Colonic mucosa (tissue), 4 donors: ENCODE measurements at regions not wholly inside any gene's neighbourhood (a gene's known extent, or its start where the extent isn't known, plus 50 kb on each side); places are given as distances from the start of the nearest gene placed in this dataset.

Experiments
- DNase-seq: peaks from one replicate; pipeline ENCODE4 v3.0.0-alpha.2; 2020
- H3K27ac ChIP-seq: fragments of 200-600 bp; one replicate; pipeline ENCODE4 v1.8.0; 2021
- H3K27me3 ChIP-seq: fragments of 200-600 bp; one replicate; pipeline ENCODE4 v1.8.0; 2021
- H3K36me3 ChIP-seq: fragments of 200-600 bp; one replicate; pipeline ENCODE4 v1.8.0; 2021
- H3K4me1 ChIP-seq: fragments of 200-600 bp; one replicate; pipeline ENCODE4 v1.8.0; 2021; ENCODE audit warnings: mild to moderate bottlenecking
- H3K4me3 ChIP-seq: fragments of 200-600 bp; one replicate; pipeline ENCODE4 v1.8.0; 2021
- H3K9ac ChIP-seq, 2 donors: one replicate each; pipeline ENCODE4 v1.7.0; 2013; ENCODE audit warnings: control low read depth in 2 of 2, low read depth in 2 of 2, low read length in 2 of 2
- H3K9me3 ChIP-seq: fragments of 200-600 bp; one replicate; pipeline ENCODE4 v1.8.0; 2021
- intact Hi-C: fragments of 100-400 bp; cut with DNase I; formaldehyde crosslinking; loops from one replicate; pipeline ENCODE4 v1.14.1; 2022
- TF ChIP-seq, protein P1 (sequence below): fragments of 200-600 bp; IDR thresholded peaks from one replicate; pipeline ENCODE4 v1.8.0; 2022; ENCODE audit warnings: antibody characterized with exemption, mild to moderate bottlenecking
- donor health status: healthy.
- donor health status: DM: no; HTN: no; CAD: no.
- donor health status: DM: no; HTN: no; CAD: no.

- Histone ChIP-seq H3K9ac (no peak overlapping the region), H3K4me3 (no peak overlapping the region), H3K27me3 (no peaks in the 10 kb centered on the region), H3K27ac (no peak overlapping the region), H3K4me1 (no peaks in the 10 kb centered on the region), H3K36me3 (no peaks in the 10 kb centered on the region), H3K9me3 (no peaks in the 10 kb centered on the region)
- intact Hi-C loops: no loop called here
- no peak for DNase-seq
- TF ChIP-seq, protein P1, sequence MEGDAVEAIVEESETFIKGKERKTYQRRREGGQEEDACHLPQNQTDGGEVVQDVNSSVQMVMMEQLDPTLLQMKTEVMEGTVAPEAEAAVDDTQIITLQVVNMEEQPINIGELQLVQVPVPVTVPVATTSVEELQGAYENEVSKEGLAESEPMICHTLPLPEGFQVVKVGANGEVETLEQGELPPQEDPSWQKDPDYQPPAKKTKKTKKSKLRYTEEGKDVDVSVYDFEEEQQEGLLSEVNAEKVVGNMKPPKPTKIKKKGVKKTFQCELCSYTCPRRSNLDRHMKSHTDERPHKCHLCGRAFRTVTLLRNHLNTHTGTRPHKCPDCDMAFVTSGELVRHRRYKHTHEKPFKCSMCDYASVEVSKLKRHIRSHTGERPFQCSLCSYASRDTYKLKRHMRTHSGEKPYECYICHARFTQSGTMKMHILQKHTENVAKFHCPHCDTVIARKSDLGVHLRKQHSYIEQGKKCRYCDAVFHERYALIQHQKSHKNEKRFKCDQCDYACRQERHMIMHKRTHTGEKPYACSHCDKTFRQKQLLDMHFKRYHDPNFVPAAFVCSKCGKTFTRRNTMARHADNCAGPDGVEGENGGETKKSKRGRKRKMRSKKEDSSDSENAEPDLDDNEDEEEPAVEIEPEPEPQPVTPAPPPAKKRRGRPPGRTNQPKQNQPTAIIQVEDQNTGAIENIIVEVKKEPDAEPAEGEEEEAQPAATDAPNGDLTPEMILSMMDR: no peak
Measured at GRCh38 chr2:204138206-204138605, 201.6 kb downstream of the ICOS start.

GRCh38 chr2:204140246-204140645 is 203.7 kb downstream of the ICOS start:
- Histone ChIP-seq H3K27me3 (no peaks in the 10 kb centered on the region), H3K4me1 (no peaks in the 10 kb centered on the region), H3K9ac (no peak overlapping the region), H3K4me3 (no peak overlapping the region), H3K9me3 (no peaks in the 10 kb centered on the region), H3K27ac (no peak overlapping the region), H3K36me3 (no peaks in the 10 kb centered on the region)
- no peak for DNase-seq
- TF ChIP-seq, protein P1: no peak
- intact Hi-C loops: no loop called here

- TF ChIP-seq, protein P1: no peak
Measured at GRCh38 chr2:204143216-204144014, 206.9 kb downstream of the ICOS start.

DNA sequence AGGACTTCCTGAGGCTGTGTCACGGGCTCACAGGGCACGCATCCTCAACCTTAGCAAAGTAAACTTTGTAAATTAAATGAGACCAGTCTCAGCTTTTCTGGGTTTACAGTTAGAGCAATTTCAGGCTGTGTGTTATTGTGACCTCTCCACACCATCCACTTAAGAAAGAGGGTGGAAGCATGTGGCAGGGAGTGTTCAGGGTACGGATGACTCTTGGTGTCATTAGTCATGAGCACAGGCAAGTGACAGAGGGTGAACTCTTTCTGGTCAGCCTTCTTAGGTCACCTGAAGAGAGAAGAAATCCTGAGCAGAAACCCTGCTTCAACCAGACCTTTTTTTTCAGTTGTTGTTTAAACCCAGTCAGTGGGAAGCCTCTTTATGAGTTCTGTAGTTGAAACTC is 207.9 kb downstream of the ICOS start:
- Histone ChIP-seq H3K27me3 (no peaks in the 10 kb centered on the region), H3K36me3 (no peaks in the 10 kb centered on the region), H3K9me3 (no peaks in the 10 kb centered on the region), H3K4me3 (no peak overlapping the region), H3K9ac (no peak overlapping the region), H3K27ac (no peak overlapping the region), H3K4me1 (no peaks in the 10 kb centered on the region)
- DNase-seq: no peak
- TF ChIP-seq, protein P1: no peak
- intact Hi-C loops: loop anchor here (2.0 kb wide), 1 partner anchor 36 kb away; no protein-coding TSS in a partner anchor

More at GRCh38 chr2:204143216-204144014, 206.9 kb downstream of the ICOS start:
- Histone ChIP-seq H3K9me3 (no peaks in the 10 kb centered on the region), H3K4me1 (no peaks in the 10 kb centered on the region), H3K27ac (no peak overlapping the region), H3K36me3 (no peaks in the 10 kb centered on the region), H3K27me3 (no peaks in the 10 kb centered on the region), H3K4me3 (no peak overlapping the region), H3K9ac (no peak overlapping the region)
- intact Hi-C loops: loop anchor here (2.0 kb wide), 1 partner anchor 37 kb away; no protein-coding TSS in a partner anchor
- no peak for DNase-seq

DNA sequence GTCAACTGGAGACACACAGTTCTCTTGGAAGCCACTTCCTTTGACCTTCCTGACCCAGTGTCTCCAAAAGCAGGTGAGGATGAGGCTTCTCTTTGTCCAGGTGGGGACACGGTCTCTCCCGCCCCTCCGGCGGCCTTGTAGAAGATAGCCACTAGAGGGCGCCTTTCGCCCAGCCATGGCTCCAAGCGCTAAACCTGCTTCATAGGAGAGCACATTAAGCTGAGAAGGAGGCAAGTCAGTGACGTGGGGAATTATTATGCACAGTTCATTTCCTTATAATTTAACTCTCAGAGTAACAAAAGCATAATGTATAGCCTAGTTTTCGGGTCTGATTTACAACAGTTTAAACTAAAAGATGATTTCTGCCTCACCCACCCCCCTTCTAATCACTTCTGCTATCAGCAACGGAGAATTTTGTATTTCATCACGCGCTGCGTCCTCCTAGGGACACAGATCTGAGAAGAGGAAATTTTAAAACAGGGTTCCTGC is 208.7 kb downstream of the ICOS start:
- intact Hi-C loops: loop anchor here (2.0 kb wide), 1 partner anchor 35 kb away; no protein-coding TSS in a partner anchor
- no peak overlapping the region for H3K27ac ChIP-seq
- no peaks in the 10 kb centered on the region for H3K9me3 ChIP-seq

More for the DNA sequence above, 208.7 kb downstream of the ICOS start:
- DNase-seq: peak; percentile 84
- TF ChIP-seq, protein P1: peak; percentile 95
- Histone ChIP-seq H3K9ac (peak overlapping the region in 1 of 2 donors; percentile 38), H3K27me3 (no peaks in the 10 kb centered on the region), H3K36me3 (no peaks in the 10 kb centered on the region), H3K4me3 (peak overlapping the region; percentile 31), H3K4me1 (no peaks in the 10 kb centered on the region)
